D721Med (cell line): ENCODE measurements at regions not wholly inside any gene's neighbourhood (a gene's known extent, or its start where the extent isn't known, plus 50 kb on each side); places are given as distances from the start of the nearest gene placed in this dataset.

Source experiments
- DNase-seq: peaks from one replicate; pipeline ENCODE4 v3.0.0; 2011; ENCODE audit warnings: low spot score; ENCODE audit not compliant: insufficient read length
- FAIRE-seq: peaks from 2 replicates; lab custom pipeline; 2011; peaks lifted over from hg19 to GRCh38; lab: Jason Lieb, UNC
- CTCF ChIP-seq: IDR thresholded peaks from 2 replicates; pipeline ENCODE4 v1.5.1; 2012; ENCODE audit warnings: mild to moderate bottlenecking, control low read depth; ENCODE audit not compliant: insufficient read depth; ENCODE audit errors: missing control alignments

- TF ChIP-seq CTCF = no peak
- FAIRE-seq (no peak), DNase-seq (no peak)
Measured at GRCh38 chr6:100173211-100173610, 179.2 kb upstream of the MCHR2 start.

- no peak for TF ChIP-seq CTCF
- FAIRE-seq (no peak), DNase-seq (no peak)
Measured at GRCh38 chr6:100172322-100172713, 178.3 kb upstream of the MCHR2 start.

- TF ChIP-seq CTCF = no peak
- FAIRE-seq = no peak
- DNase-seq = no peak
Measured at GRCh38 chr6:100171533-100172321, 177.7 kb upstream of the MCHR2 start.

- DNase-seq (no peak), FAIRE-seq (no peak)
- TF ChIP-seq CTCF = no peak
Measured at GRCh38 chr6:100168148-100168547, 174.1 kb upstream of the MCHR2 start.

- DNase-seq (no peak), FAIRE-seq (no peak)
- no peak for TF ChIP-seq CTCF
Measured at GRCh38 chr6:100167585-100167984, 173.6 kb upstream of the MCHR2 start.

GRCh38 chr6:100166956-100167355 is 172.9 kb upstream of the MCHR2 start:
- no peak for TF ChIP-seq CTCF
- DNase-seq = no peak
- no peak for FAIRE-seq

- no peak for TF ChIP-seq CTCF
- DNase-seq = no peak
- FAIRE-seq = no peak
Measured at GRCh38 chr6:100165442-100165841, 171.4 kb upstream of the MCHR2 start.
